MM.1S (cell line): ENCODE measurements at regions not wholly inside any gene's neighbourhood (a gene's known extent, or its start where the extent isn't known, plus 50 kb on each side); places are given as distances from the start of the nearest gene placed in this dataset.

ENCODE experiments used
- CTCF ChIP-seq: fragments of 300-600 bp; sonication (generic); IDR thresholded peaks from 2 replicates; pipeline ENCODE4 v1.5.1; 2016; ENCODE audit warnings: antibody characterized with exemption, low read length, mixed read lengths
- EZH2 ChIP-seq: fragments of 300-600 bp; sonication (generic); optimal IDR thresholded peaks from 2 replicates; pipeline ENCODE3; 2017; ENCODE audit warnings: low read depth, mild to moderate bottlenecking, antibody characterized with exemption, low read length, mixed read lengths

GRCh38 chr12:127811988-127812387 lies 455.0 kb upstream of the TMEM132C start:
- no peak for TF ChIP-seq CTCF
- TF ChIP-seq EZH2 = no peak
